GM12878 (cell line): ENCODE measurements at regions not wholly inside any gene's neighbourhood (a gene's known extent, or its start where the extent isn't known, plus 50 kb on each side); places are given as distances from the start of the nearest gene placed in this dataset.
A peak's percentile ranks its signal among the peaks of the same experiment; 100 is the strongest.

Experiments
- ATAC-seq: fragments of 200-7000 bp; cut with Tn5 transposase; 3 replicates; pipeline ENCODE4 v1.9.1; 2020; ENCODE audit warnings: mild to moderate bottlenecking, moderate library complexity
- BruUV-seq: library from RNA; stranded (reverse); fragments of 400-500 nt; replicated peaks from 2 replicates; lab custom pipeline; 2021; lab: Mats Ljungman, UMichigan
- CTCF ChIA-PET: fragments of 300-600 bp; sonication (Branson Sonifier 250); formaldehyde crosslinking; extraction: SDS; loops from one replicate; lab custom pipeline; 2021; ENCODE audit warnings: inconsistent platforms; lab: Yijun Ruan, JAX
- POLR2A ChIA-PET: fragments of 350-600 bp; formaldehyde crosslinking; extraction: SDS; loops from one replicate; lab custom pipeline; 2021; ENCODE audit warnings: inconsistent platforms; lab: Charles Lee
- RAD21 ChIA-PET: fragments of 300-600 bp; sonication (Branson Sonifier 250); formaldehyde crosslinking; loops from one replicate; lab custom pipeline; 2023; ENCODE audit warnings: antibody characterized with exemption; ENCODE audit not compliant: unreplicated experiment; lab: Charles Lee
- SMC1A ChIA-PET: fragments of 300-600 bp; sonication (Branson Sonifier 250); formaldehyde crosslinking; loops from one replicate; lab custom pipeline; 2023; ENCODE audit not compliant: unreplicated experiment, uncharacterized antibody; lab: Charles Lee
- DNase-seq: peaks from one replicate; pipeline ENCODE4 v3.0.0-alpha.2; 2011; ENCODE audit warnings: low read depth, low spot score
- FAIRE-seq: peaks from 3 replicates; lab custom pipeline; 2011; peaks lifted over from hg19 to GRCh38; lab: Jason Lieb, UNC
- H2AFZ ChIP-seq: 2 replicates; pipeline ENCODE4 v1.6.0; 2011; ENCODE audit warnings: low read depth, low read length, control low read depth; ENCODE audit not compliant: control insufficient read depth
- H3K27ac ChIP-seq: 2 replicates; pipeline ENCODE4 v1.5.1; 2011; ENCODE audit warnings: control low read depth; ENCODE audit not compliant: control insufficient read depth, insufficient read depth
- H3K27me3 ChIP-seq, 2 experiments: replicated peaks in 1 of 2; 2 replicates each; pipeline versions ENCODE4 v1.6.0 to v1.6.1; 2011; ENCODE audit warnings: low read length in 1 of 2; ENCODE audit not compliant: control insufficient read depth in 2 of 2, insufficient read depth in 2 of 2
- H3K36me3 ChIP-seq, 2 experiments: 2 replicates each; pipeline ENCODE4 v1.5.1; 2011; ENCODE audit warnings: low read length in 1 of 2; ENCODE audit not compliant: control insufficient read depth in 2 of 2, insufficient read depth in 2 of 2
- H3K4me1 ChIP-seq: 2 replicates; pipeline ENCODE4 v1.6.1; 2011; ENCODE audit warnings: mild to moderate bottlenecking, low read length, moderate library complexity, mixed read lengths; ENCODE audit not compliant: control insufficient read depth, insufficient read depth
- H3K4me2 ChIP-seq: 2 replicates; pipeline ENCODE4 v1.6.0; 2011; ENCODE audit warnings: control low read depth; ENCODE audit not compliant: control insufficient read depth, insufficient read depth
- H3K4me3 ChIP-seq: fragments of 200-600 bp; sonication (generic); 2 replicates; pipeline ENCODE4 v1.5.1; 2016
- H3K79me2 ChIP-seq: 2 replicates; pipeline ENCODE4 v1.6.0; 2011; ENCODE audit warnings: low read length; ENCODE audit not compliant: control insufficient read depth, insufficient read depth
- H3K9ac ChIP-seq: 2 replicates; pipeline ENCODE4 v1.8.0; 2011; ENCODE audit warnings: low read length, control low read depth, mixed read lengths; ENCODE audit not compliant: control insufficient read depth, insufficient read depth
- H3K9me3 ChIP-seq: replicated peaks from 3 replicates; pipeline ENCODE4 v1.5.1; 2011; ENCODE audit warnings: mild to moderate bottlenecking, low read length; ENCODE audit not compliant: control insufficient read depth, insufficient read depth
- H4K20me1 ChIP-seq: 2 replicates; pipeline ENCODE4 v1.6.0; 2011; ENCODE audit not compliant: control insufficient read depth, insufficient read depth
- GATAD2B ChIP-seq: fragments of 450-650 bp; conservative IDR thresholded peaks from 2 replicates; pipeline ENCODE4 v1.6.1; 2017; ENCODE audit warnings: low read depth, mild to moderate bottlenecking, moderate library complexity
- HDAC6 ChIP-seq: fragments of 200-600 bp; sonication (generic); IDR thresholded peaks from one replicate; pipeline ENCODE4 v1.8.0; 2017; ENCODE audit warnings: antibody characterized with exemption; ENCODE audit not compliant: unreplicated experiment
- HDGF ChIP-seq: fragments of 450-650 bp; IDR thresholded peaks from 2 replicates; pipeline ENCODE4 v1.6.1; 2016; ENCODE audit warnings: antibody characterized with exemption
- RUNX3 ChIP-seq: IDR thresholded peaks from 2 replicates; pipeline ENCODE4 v1.6.1; 2012; ENCODE audit warnings: low read length, inconsistent platforms
- SP1 ChIP-seq: IDR thresholded peaks from one replicate; pipeline ENCODE4 v1.6.1; 2011; ENCODE audit warnings: low read depth, low read length
- SREBF1 ChIP-seq: IDR thresholded peaks from 2 replicates; pipeline ENCODE4 v1.6.1; 2012; ENCODE audit warnings: mild to moderate bottlenecking, low read length
- WGBS: methylation state at CpG from one replicate; pipeline ENCODE4 v1.1.6; 2016; ENCODE audit warnings: low lambda C conversion rate; ENCODE audit not compliant: insufficient replicate concordance, insufficient coverage; ENCODE audit errors: missing lambda C conversion rate; 5-methylcytosine and 5-hydroxymethylcytosine counted together
- in situ Hi-C: fragments of 300-500 bp; cut with MboI; formaldehyde crosslinking; loops from 9 replicates; pipeline ENCODE4 v1.14.3; 2018; ENCODE audit warnings: mixed read lengths
- intact Hi-C: fragments of 100-400 bp; cut with micrococcal nuclease; formaldehyde crosslinking; loops from one replicate; pipeline ENCODE4 v1.14.2; 2022; ENCODE audit not compliant: unreplicated experiment
- TF ChIP-seq, protein P1 (sequence below): IDR thresholded peaks from 2 replicates; pipeline ENCODE4 v1.6.1; 2011; ENCODE audit warnings: borderline replicate concordance, low read depth, mild to moderate bottlenecking, moderate library complexity, mixed read lengths, low read length; ENCODE audit not compliant: insufficient read depth; ENCODE audit errors: extremely low read length
- TF ChIP-seq, protein P2 (sequence below): IDR thresholded peaks from 2 replicates; pipeline ENCODE4 v1.6.1; 2011; ENCODE audit warnings: borderline replicate concordance, low read depth, mild to moderate bottlenecking, moderate library complexity, low read length; ENCODE audit not compliant: insufficient read depth, poor library complexity, severe bottlenecking

DNA sequence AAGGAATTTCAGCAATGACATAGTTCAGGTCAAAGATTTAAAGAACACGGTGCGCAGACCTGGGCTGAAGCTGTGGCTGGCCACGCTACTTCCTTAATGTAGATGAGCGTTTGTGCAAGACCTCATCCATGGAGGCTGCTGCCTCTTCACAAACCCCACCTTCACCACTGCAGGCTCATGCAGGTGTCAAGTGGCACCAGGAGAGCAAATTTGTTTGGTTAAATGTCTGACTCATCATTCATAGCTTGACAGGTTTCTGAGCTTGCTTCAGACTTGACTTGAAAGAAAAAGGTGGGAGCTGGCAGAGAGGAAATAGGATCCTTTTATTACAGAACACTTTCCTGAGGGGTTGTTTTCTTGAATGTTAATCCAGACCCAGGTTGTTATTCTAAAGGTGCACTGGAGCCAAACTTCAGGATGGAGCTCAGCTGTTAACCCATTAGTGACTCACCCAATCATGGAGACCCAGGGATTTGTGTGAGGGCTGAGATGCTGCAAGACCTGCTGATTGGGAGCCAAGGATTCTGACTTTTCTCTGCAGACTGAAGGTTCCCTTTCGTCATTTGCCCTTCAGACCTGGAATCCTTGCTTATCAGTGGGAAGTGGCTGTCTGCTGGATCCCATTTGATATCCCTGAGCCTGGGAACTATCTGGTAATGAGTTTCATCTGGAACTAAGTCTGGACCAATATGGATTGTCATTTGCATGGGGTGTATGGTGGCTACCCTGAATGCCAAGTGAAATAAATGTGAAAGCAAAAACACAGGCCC is 315.3 kb downstream of the PTTG2 start (continued):
- TF ChIP-seq SP1: no peak

DNA sequence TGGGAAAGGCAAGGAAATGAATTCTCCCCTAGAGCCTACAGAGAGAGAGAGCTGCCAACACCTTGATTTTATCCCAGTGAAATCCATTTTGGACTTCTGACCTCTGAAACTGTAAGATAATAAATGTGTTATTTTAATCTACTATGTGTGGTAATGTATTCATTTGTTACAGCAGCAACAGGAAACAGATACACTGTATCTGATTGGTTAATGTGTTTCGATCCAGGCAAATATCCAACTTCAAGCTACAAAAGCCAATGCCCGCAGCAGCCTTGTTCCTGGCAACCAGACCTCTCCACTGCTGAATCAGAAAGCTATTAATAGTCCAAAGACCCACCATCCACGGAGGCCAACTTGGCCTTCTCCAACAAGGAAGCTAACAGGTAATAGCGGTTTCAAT is 318.1 kb downstream of the PTTG2 start:
- TF ChIP-seq GATAD2B (no peak), HDGF (no peak)
- DNase-seq (no peak), ATAC-seq (no peak), FAIRE-seq (no peak)
- Histone ChIP-seq H3K4me2 (no peak overlapping the region), H3K9me3 (no peaks in the 10 kb centered on the region), H3K4me3 (no peak overlapping the region), H3K9ac (no peak overlapping the region), H2AFZ (no peak overlapping the region), H3K27ac (no peak overlapping the region), H3K36me3 (no peaks in the 10 kb centered on the region), H3K4me1 (no peaks in the 10 kb centered on the region), H3K27me3 (no peaks in the 10 kb centered on the region), H4K20me1 (no peaks in the 10 kb centered on the region), H3K79me2 (no peaks in the 10 kb centered on the region)
- ChIA-PET SMC1A (no interaction called here), POLR2A (interaction anchor here (0.7 kb wide), 1 partner anchor 623 kb away, joined by 4 read pairs; no protein-coding TSS in a partner anchor), RAD21 (no interaction called here), CTCF (no interaction called here)
- WGBS: 61% methylated on average over 4 of the region's 4 CpGs
- BruUV-seq: no TSS peak
- in situ Hi-C loops (no loop called here), intact Hi-C loops (no loop called here)

DNA sequence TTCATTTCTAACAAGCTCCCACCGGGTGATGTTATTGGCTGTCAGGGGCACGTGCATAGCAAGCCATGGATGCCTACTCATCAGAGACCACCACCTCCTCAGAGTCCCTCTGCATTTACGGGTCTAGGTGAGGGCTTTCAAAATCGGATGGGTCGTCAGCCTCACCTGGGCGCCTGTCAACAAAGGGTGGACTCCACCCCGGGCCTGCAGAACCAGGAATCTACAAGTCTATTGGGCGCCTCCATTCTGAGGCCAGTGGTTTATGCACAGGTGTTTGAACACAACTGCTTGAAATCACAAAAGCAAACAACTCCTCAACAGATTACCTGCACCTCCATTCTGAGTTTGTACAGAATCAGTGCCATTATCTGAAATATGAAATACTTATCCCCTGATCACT is 318.9 kb downstream of the PTTG2 start:
- H3K4me1 ChIP-seq: no peaks in the 10 kb centered on the region
- H3K79me2 ChIP-seq: no peaks in the 10 kb centered on the region
- no peak overlapping the region for H3K9ac ChIP-seq
- ATAC-seq: no peak
- ChIA-PET RAD21 (no interaction called here), SMC1A (no interaction called here), POLR2A (interaction anchor here (0.7 kb wide), 1 partner anchor 624 kb away, joined by 4 read pairs; no protein-coding TSS in a partner anchor), CTCF (no interaction called here)
- H2AFZ ChIP-seq: no peak overlapping the region
- no peak for FAIRE-seq
- H3K4me2 ChIP-seq: no peak overlapping the region
- intact Hi-C loops: no loop called here
- no TSS peak for BruUV-seq
- no peaks in the 10 kb centered on the region for H3K27me3 ChIP-seq
- TF ChIP-seq HDAC6 (no peak), RUNX3 (no peak), SREBF1 (no peak)
- TF ChIP-seq, protein P1, sequence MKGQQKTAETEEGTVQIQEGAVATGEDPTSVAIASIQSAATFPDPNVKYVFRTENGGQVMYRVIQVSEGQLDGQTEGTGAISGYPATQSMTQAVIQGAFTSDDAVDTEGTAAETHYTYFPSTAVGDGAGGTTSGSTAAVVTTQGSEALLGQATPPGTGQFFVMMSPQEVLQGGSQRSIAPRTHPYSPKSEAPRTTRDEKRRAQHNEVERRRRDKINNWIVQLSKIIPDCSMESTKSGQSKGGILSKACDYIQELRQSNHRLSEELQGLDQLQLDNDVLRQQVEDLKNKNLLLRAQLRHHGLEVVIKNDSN: peak; percentile 3
- TF ChIP-seq, protein P2, sequence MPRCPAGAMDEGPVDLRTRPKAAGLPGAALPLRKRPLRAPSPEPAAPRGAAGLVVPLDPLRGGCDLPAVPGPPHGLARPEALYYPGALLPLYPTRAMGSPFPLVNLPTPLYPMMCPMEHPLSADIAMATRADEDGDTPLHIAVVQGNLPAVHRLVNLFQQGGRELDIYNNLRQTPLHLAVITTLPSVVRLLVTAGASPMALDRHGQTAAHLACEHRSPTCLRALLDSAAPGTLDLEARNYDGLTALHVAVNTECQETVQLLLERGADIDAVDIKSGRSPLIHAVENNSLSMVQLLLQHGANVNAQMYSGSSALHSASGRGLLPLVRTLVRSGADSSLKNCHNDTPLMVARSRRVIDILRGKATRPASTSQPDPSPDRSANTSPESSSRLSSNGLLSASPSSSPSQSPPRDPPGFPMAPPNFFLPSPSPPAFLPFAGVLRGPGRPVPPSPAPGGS: no peak
- H3K9me3 ChIP-seq: no peaks in the 10 kb centered on the region
- WGBS: 64% methylated on average over 8 of the region's 8 CpGs
- H3K4me3 ChIP-seq: no peak overlapping the region
- DNase-seq: no peak
- no peaks in the 10 kb centered on the region for H3K36me3 ChIP-seq
- no peaks in the 10 kb centered on the region for H4K20me1 ChIP-seq
- in situ Hi-C loops: no loop called here
- H3K27ac ChIP-seq: no peak overlapping the region
